GM21381 (cell line): ENCODE measurements at regions not wholly inside any gene's neighbourhood (a gene's known extent, or its start where the extent isn't known, plus 50 kb on each side); places are given as distances from the start of the nearest gene placed in this dataset.

Experiments used
- ATAC-seq: cut with Tn5 transposase; IDR thresholded peaks from one replicate; pipeline ENCODE4 v1.9.1; 2021; ENCODE audit warnings: mild to moderate bottlenecking, moderate library complexity; ENCODE audit not compliant: unreplicated experiment

DNA sequence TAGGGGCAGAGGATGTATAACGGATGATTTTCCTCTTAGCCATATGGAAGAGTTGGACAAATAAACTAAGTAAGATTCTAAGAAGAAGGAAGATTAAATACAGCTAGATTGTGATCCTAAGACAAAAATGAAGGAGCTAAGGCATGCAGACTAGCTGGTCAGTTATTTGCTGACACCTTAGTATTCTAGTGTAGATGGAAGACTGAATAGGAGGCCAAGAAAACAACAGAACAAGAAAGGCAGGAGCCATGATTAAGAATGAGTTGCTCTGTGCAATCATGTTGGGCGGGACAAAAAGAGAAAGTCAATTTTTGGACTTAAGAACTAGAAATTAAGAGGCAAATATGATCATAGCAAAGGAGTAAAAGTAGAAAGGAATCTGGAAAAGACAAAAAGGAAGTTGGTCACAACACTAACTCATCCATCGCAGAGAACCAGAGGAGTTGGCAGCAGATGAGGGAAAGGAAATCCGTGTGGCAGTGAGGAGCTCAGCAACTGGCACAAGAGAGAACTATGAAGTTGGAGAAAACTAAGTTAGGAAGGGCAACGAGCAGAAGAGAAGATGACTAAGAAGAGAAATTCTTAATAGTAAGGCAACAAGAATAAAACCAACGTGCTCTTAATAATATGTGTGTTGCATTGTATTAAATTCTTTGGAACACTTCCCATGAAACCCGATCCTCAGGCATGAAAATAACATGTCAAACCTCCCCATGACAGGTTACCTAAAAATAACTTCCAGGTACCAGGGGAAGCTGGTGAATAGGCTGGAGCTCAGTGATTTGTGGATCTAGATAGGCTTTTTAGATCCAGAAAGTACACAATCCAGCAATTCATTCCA lies 234.4 kb downstream of the LTN1 start:
- no peak for ATAC-seq

DNA sequence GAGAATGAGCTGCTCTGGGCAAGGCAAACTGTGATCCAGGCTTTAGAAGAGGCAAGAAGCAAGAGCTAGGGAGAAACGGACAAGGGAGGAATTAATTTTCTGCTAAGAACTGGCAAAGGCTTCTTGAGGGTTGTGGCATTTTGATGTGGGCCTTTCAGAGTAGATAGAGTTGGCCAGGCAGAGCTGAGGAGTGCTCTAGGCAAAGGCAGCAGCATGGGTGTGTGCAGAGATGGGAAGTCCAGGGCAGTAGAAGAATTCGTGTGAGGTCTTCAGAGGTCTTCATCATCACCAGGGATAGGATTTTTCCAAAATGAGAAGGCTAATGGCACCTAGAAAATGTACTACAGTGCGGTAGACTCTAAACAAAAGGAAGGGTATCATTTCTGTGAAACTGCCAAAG lies 237.8 kb downstream of the LTN1 start:
- ATAC-seq: no peak

DNA sequence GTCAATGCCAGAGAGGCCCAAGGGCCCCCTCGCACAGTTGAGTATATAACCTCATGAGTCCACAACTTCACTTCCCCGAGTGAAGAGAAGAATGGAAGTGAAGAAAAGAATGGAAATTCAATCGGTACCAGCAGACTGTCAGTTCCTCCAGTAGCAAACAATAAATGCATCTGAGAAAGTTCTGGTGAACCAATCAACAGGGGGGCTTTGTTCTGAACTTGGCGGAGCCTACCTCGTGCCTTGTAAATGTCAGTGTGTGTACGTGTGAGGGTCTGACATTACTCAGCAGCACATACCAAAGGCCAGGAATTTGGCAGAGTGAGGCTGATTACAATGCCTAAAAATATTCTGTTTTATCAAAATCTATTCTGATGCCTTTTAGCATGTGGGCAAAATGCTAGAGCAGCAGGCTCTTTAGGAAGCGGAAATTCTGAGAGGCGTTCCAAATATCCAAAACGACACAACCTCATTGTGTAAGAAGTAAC lies 238.5 kb downstream of the LTN1 start:
- no peak for ATAC-seq

DNA sequence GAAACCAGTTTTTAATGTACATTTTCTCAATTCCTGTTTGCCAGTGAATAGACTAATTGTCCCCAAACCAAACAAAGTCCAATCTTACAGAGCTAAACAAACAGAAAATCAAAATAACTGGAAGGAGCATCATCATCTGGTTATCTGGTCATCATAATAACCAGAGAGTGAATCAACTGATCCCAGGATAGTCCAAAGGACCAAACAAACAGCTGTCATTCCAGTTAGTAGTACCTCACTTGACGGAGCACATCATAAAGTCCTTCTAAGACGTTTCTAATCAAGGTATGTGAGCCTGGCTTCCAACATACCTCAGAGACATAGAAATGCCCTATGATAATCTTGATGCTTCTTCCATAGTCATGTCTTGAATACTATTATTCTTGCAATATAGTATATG lies 240.5 kb downstream of the LTN1 start:
- ATAC-seq: no peak

DNA sequence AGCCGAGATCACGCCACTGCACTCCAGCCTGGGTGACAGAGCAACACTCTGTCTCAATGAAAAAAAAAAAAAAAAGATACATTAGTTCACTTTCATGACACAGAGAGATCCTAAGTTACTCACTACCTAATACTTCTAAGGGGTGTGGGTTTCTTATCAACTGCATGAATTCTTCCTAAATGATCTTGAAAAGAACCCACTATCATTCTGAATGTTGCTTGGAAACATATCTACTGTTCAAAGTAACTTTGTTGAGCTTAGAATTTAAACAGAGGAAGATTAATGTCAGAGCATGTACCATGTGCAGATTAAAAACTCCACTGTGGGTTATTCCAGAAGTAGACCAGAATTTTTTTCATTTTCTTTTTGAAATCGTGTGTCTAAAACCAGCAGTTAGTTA lies 241.5 kb downstream of the LTN1 start:
- no peak for ATAC-seq

DNA sequence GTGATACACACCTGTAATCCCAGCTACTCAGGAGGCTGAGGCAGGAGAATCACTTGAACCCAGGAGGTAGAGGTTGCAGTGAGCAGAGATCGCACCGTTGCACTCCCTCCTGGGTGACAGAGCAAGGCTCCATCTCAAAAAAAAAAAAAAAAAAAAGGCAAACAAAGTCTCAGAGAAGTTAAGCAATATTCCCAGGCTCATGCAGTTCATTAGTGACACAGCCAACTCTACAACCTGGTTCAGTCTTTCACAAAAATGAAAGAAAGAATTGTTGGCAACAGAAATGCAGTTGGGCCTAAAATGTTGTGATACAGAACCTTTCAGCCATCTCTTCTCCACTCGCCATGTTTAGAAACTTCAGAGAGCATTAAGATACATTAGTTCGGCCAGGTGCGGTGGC lies 242.1 kb downstream of the LTN1 start:
- no peak for ATAC-seq

DNA sequence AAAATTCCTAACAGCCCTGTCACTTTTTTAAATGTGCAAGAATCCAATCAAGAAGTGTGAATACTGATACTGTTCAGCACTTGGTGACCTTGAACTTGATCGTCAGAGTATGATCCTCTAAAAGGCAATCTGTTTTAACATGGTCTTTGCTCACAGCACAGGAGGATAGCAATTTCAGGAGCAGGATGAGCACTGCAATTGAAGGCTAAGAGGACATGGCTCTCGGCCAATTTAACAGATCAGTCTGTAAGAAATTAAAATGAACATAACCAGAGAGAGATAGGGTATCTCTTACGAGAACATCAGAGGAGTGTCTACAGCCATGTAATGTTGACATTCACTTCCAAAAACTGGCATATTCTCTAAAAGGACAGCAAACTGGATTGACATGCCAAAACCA lies 243.1 kb downstream of the LTN1 start:
- no peak for ATAC-seq

DNA sequence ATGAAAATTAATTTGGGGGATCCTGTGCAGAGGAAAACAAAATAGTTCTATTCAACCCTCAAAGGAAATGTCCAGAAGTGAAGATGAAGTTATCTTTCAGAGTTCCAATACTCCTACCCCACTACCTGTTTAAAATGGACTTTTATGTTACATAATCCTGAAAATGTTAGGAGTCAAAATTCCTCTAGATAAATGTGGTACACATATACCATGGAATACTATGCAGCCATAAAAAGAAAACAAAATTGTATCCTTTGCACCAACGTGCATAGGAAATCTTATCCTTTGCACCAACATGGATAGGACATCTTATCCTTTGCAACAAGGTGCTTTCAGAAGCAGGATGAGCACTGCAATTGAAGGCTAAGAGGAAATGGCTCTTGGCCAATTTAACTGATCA lies 245.2 kb downstream of the LTN1 start:
- ATAC-seq: no peak

DNA sequence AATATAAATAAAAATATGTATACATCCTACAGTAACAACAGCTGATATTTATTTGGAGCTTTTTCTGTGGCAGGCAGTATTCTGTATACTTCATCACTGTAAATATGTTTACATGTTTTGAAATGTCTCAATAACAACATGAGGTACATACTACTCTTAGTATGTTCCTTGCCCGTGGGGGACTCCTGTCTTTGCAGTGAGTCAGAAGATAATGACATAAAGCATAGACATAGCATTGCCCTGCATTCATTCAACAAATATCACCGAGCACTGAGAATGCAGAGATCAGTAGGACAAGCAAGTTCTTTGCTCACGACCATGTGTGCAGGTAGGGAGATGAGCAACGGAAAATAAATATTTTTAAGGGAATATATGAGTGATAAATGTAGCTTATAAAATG lies 246.5 kb downstream of the LTN1 start:
- no peak for ATAC-seq

DNA sequence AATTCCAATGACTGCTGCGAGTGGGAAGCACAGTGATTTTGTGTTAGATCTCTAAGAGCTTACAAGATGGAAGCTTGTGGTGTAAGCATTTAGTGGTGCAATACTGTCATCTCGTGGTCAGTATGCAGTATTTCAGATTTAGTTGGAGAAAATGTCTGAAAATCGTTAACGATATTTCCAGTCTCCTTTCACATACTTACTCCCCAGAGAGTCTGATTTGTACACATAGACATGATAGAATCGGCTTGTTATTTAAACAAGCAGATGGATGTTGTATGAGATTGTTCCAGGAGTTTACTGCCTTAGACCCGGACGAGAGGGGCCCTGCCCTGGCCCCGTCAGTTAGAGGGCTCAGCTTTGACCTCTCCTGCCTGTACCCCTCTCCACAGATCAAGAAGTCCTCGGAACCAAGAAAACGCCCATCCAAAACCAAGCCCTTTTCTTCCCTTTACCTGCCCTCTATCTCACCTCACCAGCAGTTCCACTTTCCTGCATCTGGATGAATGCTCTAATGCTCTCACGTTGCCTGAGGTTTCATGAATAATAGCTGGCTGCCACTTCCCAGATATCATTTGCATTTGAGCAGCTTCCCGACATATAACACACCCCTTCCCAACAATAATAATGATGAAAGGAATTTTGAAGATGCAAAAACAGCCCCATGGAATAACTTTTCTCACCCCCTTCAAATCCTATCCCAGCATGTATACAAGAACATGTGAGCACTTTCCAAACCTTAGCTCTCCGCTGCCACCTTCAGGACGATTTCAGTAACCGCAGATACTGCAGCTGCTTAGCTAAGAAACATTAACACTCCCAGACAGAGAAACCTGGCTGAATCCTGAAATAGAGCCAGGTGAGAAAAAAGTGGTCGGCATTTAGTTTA lies 247.3 kb downstream of the LTN1 start:
- ATAC-seq: peak; percentile 83

DNA sequence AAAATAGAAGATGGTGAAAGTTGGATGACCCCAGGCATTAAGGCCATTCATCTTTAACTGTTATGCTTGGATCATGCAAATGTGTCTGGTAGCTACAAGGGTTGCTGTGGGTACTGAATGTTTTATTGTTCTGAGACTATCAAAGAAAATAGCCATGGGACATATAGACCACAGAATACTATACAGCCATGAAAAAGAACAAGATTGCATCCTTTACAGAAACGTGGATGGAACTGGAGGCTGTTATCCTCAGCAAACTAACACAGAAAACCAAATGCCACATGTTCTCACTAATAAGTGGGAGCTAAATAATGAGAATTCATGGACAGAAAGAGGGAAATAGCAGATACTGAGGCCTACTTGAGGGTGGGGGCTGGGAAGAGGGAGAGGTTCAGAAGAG lies 249.0 kb downstream of the LTN1 start:
- no peak for ATAC-seq

DNA sequence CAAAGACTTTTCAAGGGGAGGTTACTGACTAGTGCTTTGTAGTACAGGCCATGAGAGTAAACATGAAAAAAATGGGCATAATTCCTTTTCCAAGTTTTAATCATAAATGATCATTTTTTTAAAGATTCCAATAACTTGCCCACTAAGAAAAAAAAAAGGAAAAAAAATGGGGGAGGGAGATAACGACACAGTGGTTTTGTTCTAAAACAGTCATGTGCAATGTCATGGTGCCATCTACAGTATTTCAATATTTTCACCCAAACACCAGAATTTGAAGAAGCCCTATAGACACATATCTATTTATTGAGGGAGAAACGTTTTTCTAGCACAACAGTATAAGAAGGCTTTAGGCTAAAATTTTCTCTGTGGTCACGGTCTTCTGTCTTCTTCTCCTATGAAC lies 250.2 kb downstream of the LTN1 start:
- no peak for ATAC-seq

DNA sequence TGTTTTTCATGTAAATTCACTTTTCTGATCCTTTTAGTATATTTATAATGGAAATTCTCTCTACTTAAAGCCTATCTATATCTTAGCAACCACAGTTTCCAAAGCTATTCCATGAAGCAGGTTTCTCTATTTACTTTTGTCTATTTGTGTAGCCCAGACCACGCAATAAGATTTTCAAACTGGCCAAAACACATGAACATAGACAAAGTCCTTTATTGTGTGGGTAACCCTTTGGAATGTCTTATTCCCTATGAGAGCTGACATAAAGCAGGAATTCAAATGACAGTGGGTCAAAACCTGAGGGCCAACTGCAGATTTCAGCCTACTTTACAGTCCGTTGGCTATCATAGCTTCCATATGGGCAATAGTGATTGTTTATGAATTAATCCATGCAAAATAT lies 252.6 kb downstream of the LTN1 start:
- no peak for ATAC-seq

DNA sequence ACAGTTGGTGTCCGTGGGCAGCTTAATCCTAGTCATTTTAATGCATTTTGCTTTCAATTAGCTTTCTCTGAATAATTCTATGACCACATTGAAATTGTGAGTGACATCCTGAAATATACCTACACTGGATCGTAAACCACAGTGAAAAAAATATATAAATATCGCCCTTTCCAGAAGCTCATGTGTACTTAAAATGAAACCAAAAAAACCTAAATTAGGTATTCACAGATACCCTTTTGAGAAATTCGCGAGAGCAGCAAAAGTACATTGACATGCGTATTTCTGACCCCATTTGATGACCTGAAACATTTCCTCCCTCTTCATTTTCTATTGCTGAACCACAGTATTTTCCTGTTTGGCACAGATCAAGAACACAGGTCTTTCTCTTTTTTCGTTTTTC lies 253.8 kb downstream of the LTN1 start:
- no peak for ATAC-seq

DNA sequence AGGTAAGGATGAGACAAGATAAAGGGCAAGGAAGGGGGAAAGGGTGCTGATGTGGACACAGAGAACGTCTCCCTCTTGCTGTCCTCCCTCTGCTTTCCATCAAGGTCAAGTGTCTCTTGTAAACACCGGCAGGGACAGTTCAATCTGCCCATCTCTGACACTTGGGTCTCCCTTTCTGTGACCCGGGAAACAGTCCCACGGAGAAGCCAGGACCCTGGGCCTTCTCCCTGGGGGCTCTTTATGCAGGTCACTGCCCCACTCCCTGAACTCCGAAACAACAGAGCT lies 254.3 kb downstream of the LTN1 start:
- ATAC-seq: no peak

DNA sequence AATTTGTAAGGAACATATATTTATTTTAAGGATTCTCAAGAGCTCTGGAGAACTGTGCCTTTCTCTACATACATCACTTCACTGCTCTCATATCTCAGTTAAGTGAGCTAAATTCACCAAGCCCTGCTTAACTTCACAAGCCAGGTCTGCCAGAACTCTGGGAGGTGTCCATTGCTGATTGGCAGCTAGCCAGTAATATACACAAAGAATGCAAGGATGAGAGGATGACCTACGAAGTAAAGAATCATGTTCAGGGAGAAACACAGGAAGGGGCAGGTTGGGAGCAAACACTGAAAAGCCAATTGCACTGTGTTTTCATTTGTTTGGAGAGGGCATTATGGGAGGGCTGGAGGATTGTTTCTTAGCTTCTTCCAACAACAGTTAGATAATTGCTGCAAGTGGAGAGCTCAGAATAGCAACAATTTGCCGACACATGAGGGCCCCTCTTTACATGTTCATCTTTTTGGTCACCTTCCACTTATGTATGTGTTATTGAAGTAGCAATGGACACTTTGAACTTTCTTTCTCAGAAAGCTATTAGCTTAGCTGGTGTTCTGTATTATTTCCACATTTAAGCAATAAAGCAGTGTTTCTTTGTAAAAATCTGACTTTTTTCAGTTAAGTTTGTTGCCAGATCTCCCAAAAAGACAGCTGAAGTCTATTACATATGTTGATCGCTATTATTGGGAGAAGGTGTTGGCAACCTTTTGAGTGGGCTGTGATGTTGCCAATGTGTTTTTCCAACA lies 254.8 kb downstream of the LTN1 start:
- ATAC-seq: no peak

DNA sequence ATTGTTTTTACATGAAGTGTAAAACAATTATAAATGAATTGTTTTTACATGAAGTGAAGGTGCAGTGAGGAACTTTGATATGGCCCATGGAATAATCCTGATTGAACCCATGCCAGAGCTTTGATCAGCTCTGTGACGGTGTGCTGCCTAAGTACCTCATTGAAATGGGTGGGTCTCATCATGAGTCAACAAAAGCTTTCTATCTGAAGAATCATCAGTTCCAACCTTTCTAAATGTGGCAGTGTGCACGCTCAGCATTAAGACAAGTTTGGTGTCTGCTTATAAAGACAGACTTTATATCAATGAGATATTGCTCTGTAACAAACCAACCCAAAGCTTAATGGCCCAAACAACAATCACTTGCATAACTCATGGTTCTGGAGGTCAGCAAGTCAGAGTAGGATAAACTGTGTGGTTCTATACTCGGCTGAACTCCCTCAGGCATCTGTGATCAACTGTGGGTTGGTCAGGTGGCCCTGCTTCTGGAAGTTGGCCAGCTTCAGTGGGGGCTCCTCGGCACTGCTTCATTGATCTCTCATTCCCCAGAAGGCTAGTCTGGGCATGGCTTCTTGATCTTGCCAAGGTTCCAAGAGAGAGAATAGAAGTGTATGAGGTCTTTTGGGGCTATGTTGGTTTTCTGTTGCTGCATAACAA lies 258.0 kb downstream of the LTN1 start:
- ATAC-seq: no peak

DNA sequence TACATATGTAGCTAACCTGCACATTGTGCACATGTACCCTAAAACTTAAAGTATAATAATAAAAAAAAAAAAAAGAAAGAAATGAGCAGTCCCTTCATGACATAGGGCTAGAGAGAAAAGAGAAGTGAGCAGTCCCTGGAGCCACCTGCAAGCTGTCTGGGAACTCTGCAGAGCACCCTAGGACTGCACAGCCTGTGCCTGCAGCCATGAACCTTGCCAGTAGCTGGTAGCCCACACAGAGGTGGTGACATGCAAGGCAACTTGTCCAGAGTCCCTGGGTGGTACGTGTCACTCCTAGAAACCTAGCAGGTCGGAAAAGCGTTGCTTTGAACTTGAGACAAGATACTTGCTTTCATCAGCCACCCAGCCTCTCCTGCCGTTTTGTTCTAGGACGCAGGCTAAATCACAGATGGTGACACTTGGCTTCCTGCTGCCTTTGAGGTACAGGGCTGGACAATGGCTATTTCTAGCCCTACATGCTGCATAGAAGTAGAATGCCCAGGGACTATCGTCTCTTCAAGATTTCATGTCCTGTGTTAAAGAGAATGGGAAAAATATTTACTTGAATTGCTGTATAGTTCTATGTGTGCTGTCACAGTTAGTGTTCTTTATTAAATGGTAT lies 260.9 kb downstream of the LTN1 start:
- ATAC-seq: no peak

DNA sequence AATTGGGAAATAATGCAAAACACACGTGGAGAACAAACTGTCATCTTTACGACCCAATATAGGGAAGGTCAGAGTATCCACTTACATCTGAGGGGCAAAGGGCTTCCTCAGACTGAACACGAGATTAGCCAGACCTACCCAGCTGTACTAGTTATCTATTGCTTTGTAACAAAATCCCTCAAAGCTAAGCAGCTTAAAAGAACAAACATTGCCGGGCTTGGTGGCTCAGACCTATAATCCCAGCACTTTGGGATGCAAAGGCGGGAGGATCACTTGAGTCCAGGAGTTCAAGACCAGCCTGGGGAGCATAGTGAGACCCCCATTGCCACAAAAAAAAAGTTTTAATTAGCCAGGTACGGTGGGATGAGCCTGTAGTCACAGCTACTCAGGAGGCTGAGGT lies 262.8 kb downstream of the LTN1 start:
- no peak for ATAC-seq

DNA sequence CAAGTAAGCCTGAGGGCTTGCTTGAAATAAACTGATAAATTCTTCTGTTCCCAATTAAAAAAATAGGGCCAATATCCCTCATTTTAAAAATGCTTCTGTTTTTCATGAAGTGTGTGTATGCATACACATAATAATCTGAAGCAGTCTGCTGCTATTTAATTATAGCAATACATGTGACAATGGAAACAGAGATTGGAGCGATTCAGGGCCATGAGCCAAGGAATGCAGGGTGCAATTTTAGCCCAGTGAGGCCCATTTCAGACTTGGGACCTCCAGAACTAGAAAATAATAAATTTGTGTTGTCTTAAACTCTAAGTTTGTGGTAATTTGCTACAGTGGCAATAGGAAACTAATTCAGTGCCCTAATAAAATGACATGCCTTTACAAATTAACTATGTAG lies 264.9 kb downstream of the LTN1 start:
- no peak for ATAC-seq

DNA sequence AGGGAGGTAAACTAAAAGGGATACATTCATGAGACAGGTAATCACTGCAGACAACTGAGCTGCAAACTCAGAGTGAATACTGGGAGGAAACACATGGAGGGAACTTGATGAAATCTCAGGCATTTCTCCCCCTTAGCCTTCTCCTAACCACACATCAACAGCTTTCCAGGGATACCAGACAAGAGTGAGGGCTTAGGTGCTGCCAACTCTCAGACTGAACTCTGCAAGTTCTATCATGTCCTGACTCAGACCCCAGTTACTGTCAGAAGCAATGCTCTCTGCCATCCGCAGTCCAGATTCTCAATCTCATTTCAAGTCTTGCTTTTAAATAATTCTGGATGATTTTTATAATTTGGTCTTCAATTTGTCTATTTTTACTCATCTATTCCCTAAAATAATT lies 267.3 kb downstream of the LTN1 start:
- ATAC-seq: no peak
